ENCODE measurements at regions not wholly inside any gene's neighbourhood (a gene's known extent, or its start where the extent isn't known, plus 50 kb on each side); places are given as distances from the start of the nearest gene placed in this dataset.

- DNase-seq (ENCODE audit: low read depth in 1 of 2, low spot score in 1 of 2) = no peak
- no peak overlapping the region for H3K4me3 ChIP-seq
- no peak overlapping the region for H3K27ac ChIP-seq
These were observed 321.7 kb downstream of the PCDH7 start for GRCh38 chr4:31041853-31042252.

DNA sequence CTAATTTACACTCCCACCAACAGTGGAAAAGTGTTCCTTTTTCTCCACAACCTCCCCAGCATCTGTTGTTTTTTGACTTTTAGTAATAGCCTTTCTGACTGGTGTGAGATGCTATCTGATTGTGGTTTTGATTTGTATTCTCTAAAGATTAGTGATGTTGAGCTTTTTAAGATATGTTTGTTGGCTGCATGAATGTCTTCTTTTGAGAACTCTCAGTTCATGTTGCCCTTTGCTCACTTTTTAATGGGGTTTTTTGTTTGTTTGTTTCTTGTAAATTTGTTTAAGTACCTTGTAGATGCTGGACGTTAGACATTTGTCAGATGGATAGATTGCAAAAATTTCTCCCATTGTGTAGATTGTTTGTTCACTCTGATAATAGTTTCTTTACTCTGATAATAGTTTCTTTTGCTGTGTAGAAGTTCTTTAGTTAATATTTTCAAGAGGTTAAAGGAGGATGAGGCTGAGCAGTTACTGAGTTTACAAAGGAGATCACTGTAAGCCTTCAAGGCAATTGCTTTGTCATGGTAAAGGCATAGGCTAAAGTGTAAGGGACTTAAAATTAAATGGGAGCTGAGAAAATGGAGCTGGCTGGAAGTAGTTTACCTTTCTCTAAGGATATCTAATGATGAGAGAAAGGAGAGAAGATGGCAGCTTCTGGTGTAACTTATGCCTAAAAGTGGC, 323.4 kb downstream of the PCDH7 start:
- no peak for DNase-seq (ENCODE audit: low read depth in 1 of 2, low spot score in 1 of 2)
- Histone ChIP-seq H3K27me3 (no peaks in the 10 kb centered on the region), H3K4me1 (ENCODE audit: low read depth) (peaks cover 24% of the 10 kb centered on the region), H3K4me3 (no peak overlapping the region), H3K9me3 (ENCODE audit: low read depth) (no peaks in the 10 kb centered on the region), H3K36me3 (no peaks in the 10 kb centered on the region), H3K27ac (no peak overlapping the region)
- TF ChIP-seq, protein P1, sequence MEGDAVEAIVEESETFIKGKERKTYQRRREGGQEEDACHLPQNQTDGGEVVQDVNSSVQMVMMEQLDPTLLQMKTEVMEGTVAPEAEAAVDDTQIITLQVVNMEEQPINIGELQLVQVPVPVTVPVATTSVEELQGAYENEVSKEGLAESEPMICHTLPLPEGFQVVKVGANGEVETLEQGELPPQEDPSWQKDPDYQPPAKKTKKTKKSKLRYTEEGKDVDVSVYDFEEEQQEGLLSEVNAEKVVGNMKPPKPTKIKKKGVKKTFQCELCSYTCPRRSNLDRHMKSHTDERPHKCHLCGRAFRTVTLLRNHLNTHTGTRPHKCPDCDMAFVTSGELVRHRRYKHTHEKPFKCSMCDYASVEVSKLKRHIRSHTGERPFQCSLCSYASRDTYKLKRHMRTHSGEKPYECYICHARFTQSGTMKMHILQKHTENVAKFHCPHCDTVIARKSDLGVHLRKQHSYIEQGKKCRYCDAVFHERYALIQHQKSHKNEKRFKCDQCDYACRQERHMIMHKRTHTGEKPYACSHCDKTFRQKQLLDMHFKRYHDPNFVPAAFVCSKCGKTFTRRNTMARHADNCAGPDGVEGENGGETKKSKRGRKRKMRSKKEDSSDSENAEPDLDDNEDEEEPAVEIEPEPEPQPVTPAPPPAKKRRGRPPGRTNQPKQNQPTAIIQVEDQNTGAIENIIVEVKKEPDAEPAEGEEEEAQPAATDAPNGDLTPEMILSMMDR (IDR thresholded peaks at IDR 0.05; ENCODE audit: low read depth, low read length) = no peak

More at GRCh38 chr4:31041853-31042252, 321.7 kb downstream of the PCDH7 start:
- TF ChIP-seq, protein P1 (IDR thresholded peaks at IDR 0.05; ENCODE audit: low read depth, low read length) = no peak
- Histone ChIP-seq H3K9me3 (ENCODE audit: low read depth) (no peaks in the 10 kb centered on the region), H3K27me3 (no peaks in the 10 kb centered on the region), H3K36me3 (no peaks in the 10 kb centered on the region), H3K4me1 (ENCODE audit: low read depth) (peaks cover 16% of the 10 kb centered on the region)

- Histone ChIP-seq H3K9me3 (ENCODE audit: low read depth) (no peaks in the 10 kb centered on the region), H3K4me1 (ENCODE audit: low read depth) (peaks cover 24% of the 10 kb centered on the region), H3K36me3 (no peaks in the 10 kb centered on the region), H3K4me3 (no peak overlapping the region), H3K27me3 (no peaks in the 10 kb centered on the region), H3K27ac (no peak overlapping the region)
- TF ChIP-seq, protein P1 (IDR thresholded peaks at IDR 0.05; ENCODE audit: low read depth, low read length) = no peak
- DNase-seq (ENCODE audit: low read depth in 1 of 2, low spot score in 1 of 2) = no peak
These were observed 325.0 kb downstream of the PCDH7 start for GRCh38 chr4:31045151-31045550.

GRCh38 chr4:31045724-31046318, 325.7 kb downstream of the PCDH7 start:
- peak; percentile 13 to 33 for DNase-seq (ENCODE audit: low read depth in 1 of 2, low spot score in 1 of 2)

GRCh38 chr4:31051151-31051550, 331.0 kb downstream of the PCDH7 start:
- peak overlapping the region; percentile 24 for H3K27ac ChIP-seq
- H3K27me3 ChIP-seq = no peaks in the 10 kb centered on the region
- H3K9me3 ChIP-seq (ENCODE audit: low read depth) = no peaks in the 10 kb centered on the region
- H3K36me3 ChIP-seq = no peaks in the 10 kb centered on the region
- H3K4me1 ChIP-seq (ENCODE audit: low read depth) = peaks cover 28% of the 10 kb centered on the region
- no peak overlapping the region for H3K4me3 ChIP-seq
- TF ChIP-seq, protein P1 (IDR thresholded peaks at IDR 0.05; ENCODE audit: low read depth, low read length) = no peak
- DNase-seq (ENCODE audit: low read depth in 1 of 2, low spot score in 1 of 2) = no peak

More at GRCh38 chr4:31045724-31046318, 325.7 kb downstream of the PCDH7 start:
- TF ChIP-seq, protein P1 (IDR thresholded peaks at IDR 0.05; ENCODE audit: low read depth, low read length) = peak; percentile 54
- Histone ChIP-seq H3K4me3 (no peak overlapping the region), H3K9me3 (ENCODE audit: low read depth) (no peaks in the 10 kb centered on the region), H3K27me3 (no peaks in the 10 kb centered on the region), H3K4me1 (ENCODE audit: low read depth) (peaks cover 24% of the 10 kb centered on the region), H3K36me3 (no peaks in the 10 kb centered on the region), H3K27ac (no peak overlapping the region)
